SU-DHL-6 (cell line): ENCODE measurements at regions not wholly inside any gene's neighbourhood (a gene's known extent, or its start where the extent isn't known, plus 50 kb on each side); places are given as distances from the start of the nearest gene placed in this dataset.

Source experiments
- H2AFZ ChIP-seq: fragments of 200-600 bp; sonication (generic); 2 replicates; pipeline ENCODE4 v1.6.1; 2014; ENCODE audit warnings: low read depth, mild to moderate bottlenecking, moderate library complexity, mixed read lengths, antibody characterized with exemption, low read length; ENCODE audit not compliant: severe bottlenecking
- H3F3A ChIP-seq: fragments of 200-600 bp; shearing (Covaris generic); 2 replicates; pipeline ENCODE4 v1.6.0; 2016; ENCODE audit warnings: antibody characterized with exemption, mild to moderate bottlenecking; ENCODE audit not compliant: insufficient read depth
- H3K27ac ChIP-seq: fragments of 200-600 bp; sonication (generic); 2 replicates; pipeline ENCODE4 v1.5.1; 2016; ENCODE audit warnings: low read depth, mild to moderate bottlenecking, low read length, moderate library complexity, mixed read lengths
- H3K27me3 ChIP-seq: fragments of 200-600 bp; sonication (generic), shearing (Covaris generic); 2 replicates; pipeline ENCODE4 v1.6.0; 2014; ENCODE audit warnings: mild to moderate bottlenecking, low read length
- H3K36me3 ChIP-seq: fragments of 200-600 bp; sonication (generic); 2 replicates; pipeline ENCODE4 v1.6.1; 2014; ENCODE audit warnings: mild to moderate bottlenecking, low read length, mixed read lengths
- H3K4me2 ChIP-seq: fragments of 300-600, 200-600 bp; shearing (Covaris generic), sonication (generic); 2 replicates; pipeline ENCODE4 v1.6.0; 2014; ENCODE audit warnings: low read length, low read depth, mild to moderate bottlenecking; ENCODE audit not compliant: poor library complexity, severe bottlenecking
- H3K4me3 ChIP-seq: fragments of 200-600 bp; sonication (generic); 2 replicates; pipeline ENCODE4 v1.5.1; 2014; ENCODE audit warnings: antibody characterized with exemption, low read length, mild to moderate bottlenecking, mixed read lengths; ENCODE audit not compliant: insufficient read depth, poor library complexity, severe bottlenecking
- H3K79me2 ChIP-seq: fragments of 200-600 bp; sonication (generic); 2 replicates; pipeline ENCODE4 v1.6.1; 2014; ENCODE audit warnings: mild to moderate bottlenecking, low read length, moderate library complexity; ENCODE audit not compliant: insufficient read depth
- H3K9ac ChIP-seq: fragments of 200-600 bp; sonication (generic); 2 replicates; pipeline ENCODE4 v1.7.0; 2014; ENCODE audit warnings: mild to moderate bottlenecking, low read length
- H3K9me2 ChIP-seq: fragments of 200-600 bp; sonication (generic); replicated peaks from 2 replicates; pipeline ENCODE4 v1.6.1; 2014; ENCODE audit warnings: low read length; ENCODE audit not compliant: insufficient read depth
- H3K9me3 ChIP-seq: fragments of 200-600 bp; sonication (generic); 2 replicates; pipeline ENCODE4 v1.6.1; 2014; ENCODE audit warnings: low read length, mixed read lengths; ENCODE audit not compliant: insufficient read depth
- H4K20me1 ChIP-seq: fragments of 200-600 bp; sonication (generic); 2 replicates; pipeline ENCODE4 v1.6.1; 2014; ENCODE audit warnings: low read depth, mild to moderate bottlenecking, antibody characterized with exemption, low read length, moderate library complexity, mixed read lengths
- EZH2phosphoT487 ChIP-seq: fragments of 200-600 bp; sonication (generic), shearing (Covaris generic); conservative IDR thresholded peaks from 2 replicates; pipeline ENCODE4 v1.6.1; 2018; ENCODE audit warnings: mild to moderate bottlenecking, antibody characterized with exemption, low read length, moderate library complexity, mixed read lengths
- TF ChIP-seq, protein P1 (sequence below): fragments of 200-600 bp; sonication (generic); IDR thresholded peaks from one replicate; pipeline ENCODE4 v1.5.1; 2017; ENCODE audit warnings: antibody characterized with exemption, mild to moderate bottlenecking, low read length, moderate library complexity; ENCODE audit not compliant: insufficient read depth, poor library complexity, severe bottlenecking

DNA sequence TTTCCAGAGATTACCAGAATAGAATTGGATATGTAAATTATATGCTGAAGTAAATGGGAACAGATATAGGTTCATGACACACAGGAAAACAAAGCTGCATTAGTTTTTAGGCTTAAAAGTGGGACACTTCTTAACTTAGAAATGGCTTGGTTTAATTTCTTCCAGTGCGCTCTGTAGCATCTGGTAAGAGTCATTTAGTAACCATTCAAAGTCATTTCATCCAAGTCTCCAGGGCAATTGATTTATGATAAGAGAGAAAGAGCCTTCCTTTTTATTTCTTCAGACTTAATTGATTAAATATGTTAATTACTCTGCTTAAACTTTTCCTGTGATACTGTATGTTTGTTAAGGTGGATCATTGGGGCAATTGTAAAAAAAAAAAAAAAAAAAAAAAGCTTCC, 368.0 kb downstream of the DOK5 start:
- Histone ChIP-seq H3K9me3 (no peaks in the 10 kb centered on the region), H3K27me3 (no peaks in the 10 kb centered on the region), H3K9ac (no peak overlapping the region), H3F3A (no peaks in the 10 kb centered on the region), H2AFZ (no peak overlapping the region), H3K27ac (no peak overlapping the region), H3K36me3 (no peaks in the 10 kb centered on the region), H3K9me2 (no peaks in the 10 kb centered on the region), H3K4me2 (no peak overlapping the region), H4K20me1 (no peaks in the 10 kb centered on the region), H3K4me3 (no peak overlapping the region), H3K79me2 (no peaks in the 10 kb centered on the region)
- no peak for TF ChIP-seq EZH2phosphoT487
- TF ChIP-seq, protein P1, sequence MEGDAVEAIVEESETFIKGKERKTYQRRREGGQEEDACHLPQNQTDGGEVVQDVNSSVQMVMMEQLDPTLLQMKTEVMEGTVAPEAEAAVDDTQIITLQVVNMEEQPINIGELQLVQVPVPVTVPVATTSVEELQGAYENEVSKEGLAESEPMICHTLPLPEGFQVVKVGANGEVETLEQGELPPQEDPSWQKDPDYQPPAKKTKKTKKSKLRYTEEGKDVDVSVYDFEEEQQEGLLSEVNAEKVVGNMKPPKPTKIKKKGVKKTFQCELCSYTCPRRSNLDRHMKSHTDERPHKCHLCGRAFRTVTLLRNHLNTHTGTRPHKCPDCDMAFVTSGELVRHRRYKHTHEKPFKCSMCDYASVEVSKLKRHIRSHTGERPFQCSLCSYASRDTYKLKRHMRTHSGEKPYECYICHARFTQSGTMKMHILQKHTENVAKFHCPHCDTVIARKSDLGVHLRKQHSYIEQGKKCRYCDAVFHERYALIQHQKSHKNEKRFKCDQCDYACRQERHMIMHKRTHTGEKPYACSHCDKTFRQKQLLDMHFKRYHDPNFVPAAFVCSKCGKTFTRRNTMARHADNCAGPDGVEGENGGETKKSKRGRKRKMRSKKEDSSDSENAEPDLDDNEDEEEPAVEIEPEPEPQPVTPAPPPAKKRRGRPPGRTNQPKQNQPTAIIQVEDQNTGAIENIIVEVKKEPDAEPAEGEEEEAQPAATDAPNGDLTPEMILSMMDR: no peak

DNA sequence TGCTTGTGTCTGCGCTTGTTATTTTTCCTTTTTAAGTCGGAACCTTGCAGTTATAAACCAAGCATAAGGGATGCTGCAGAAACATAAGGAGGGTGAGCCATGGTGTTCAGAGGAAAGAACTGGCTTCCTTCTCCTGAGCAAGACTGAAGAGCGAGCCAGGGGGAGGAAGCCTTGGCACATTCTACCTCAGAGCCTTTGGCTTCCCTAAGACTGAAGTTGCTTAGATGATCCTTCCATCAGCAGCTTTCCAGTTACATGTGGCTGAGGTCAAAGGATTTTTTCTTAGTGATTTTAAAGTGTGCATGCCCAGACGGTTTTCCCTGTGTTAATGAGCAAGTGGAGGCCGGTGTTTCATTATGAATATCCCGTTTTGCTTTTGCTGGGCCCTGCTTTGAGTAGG, 363.8 kb downstream of the DOK5 start:
- Histone ChIP-seq H3K4me3 (no peak overlapping the region), H3K36me3 (no peaks in the 10 kb centered on the region), H2AFZ (no peak overlapping the region), H3K27me3 (no peaks in the 10 kb centered on the region), H3K79me2 (no peaks in the 10 kb centered on the region), H4K20me1 (no peaks in the 10 kb centered on the region), H3F3A (no peaks in the 10 kb centered on the region), H3K9ac (no peak overlapping the region), H3K27ac (no peak overlapping the region), H3K9me2 (no peaks in the 10 kb centered on the region), H3K4me2 (no peak overlapping the region), H3K9me3 (no peaks in the 10 kb centered on the region)
- TF ChIP-seq EZH2phosphoT487: no peak
- TF ChIP-seq, protein P1: no peak

DNA sequence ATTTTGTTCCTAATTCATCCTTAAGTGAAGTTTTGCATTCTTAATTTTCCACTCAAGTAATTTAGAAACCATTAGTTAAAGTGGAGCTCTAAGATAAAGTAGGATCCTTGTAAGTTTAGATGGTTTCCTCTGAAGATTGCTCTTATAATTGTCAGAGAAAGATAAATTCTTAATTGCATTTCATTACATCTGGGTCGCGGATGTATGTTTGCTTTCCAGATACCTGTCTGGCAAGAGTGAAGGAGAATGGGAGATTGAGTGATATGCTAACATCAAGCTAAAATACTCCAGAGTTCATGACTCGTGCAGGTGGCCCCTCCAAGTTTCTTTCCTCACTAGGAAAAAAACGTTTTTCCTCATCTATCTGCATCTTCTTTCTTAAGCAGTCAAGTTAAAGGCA, 361.8 kb downstream of the DOK5 start:
- Histone ChIP-seq H3F3A (no peaks in the 10 kb centered on the region), H3K9me2 (no peaks in the 10 kb centered on the region), H3K36me3 (no peaks in the 10 kb centered on the region), H2AFZ (no peak overlapping the region), H4K20me1 (no peaks in the 10 kb centered on the region), H3K9me3 (no peaks in the 10 kb centered on the region), H3K79me2 (no peaks in the 10 kb centered on the region), H3K27me3 (no peaks in the 10 kb centered on the region), H3K9ac (no peak overlapping the region), H3K27ac (no peak overlapping the region), H3K4me3 (no peak overlapping the region), H3K4me2 (no peak overlapping the region)
- TF ChIP-seq, protein P1: no peak
- no peak for TF ChIP-seq EZH2phosphoT487

DNA sequence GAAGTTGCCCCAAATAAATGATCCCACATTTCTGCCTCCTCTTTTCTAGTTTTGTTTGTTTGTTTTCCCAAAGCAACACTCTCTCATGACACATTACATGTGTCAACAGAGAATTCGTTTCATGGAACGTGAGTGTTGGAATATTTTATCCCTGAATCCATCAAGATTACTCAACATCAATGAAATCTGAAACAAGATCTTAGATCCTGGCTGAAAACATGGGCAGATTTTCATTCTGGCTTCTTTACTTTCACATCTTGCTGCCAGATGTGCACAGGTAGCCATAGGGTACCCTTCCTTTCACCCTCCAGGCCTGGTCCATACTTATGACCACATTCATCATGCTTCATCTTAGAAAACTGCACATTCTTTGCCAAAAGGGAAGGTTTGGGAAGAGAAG, 347.0 kb downstream of the DOK5 start:
- Histone ChIP-seq H3K9me2 (no peaks in the 10 kb centered on the region), H3K27ac (no peak overlapping the region), H3K36me3 (no peaks in the 10 kb centered on the region), H2AFZ (no peak overlapping the region), H3K9me3 (no peaks in the 10 kb centered on the region), H3F3A (no peaks in the 10 kb centered on the region), H3K4me3 (no peak overlapping the region), H3K79me2 (no peaks in the 10 kb centered on the region), H3K4me2 (no peak overlapping the region), H3K9ac (no peak overlapping the region), H4K20me1 (no peaks in the 10 kb centered on the region), H3K27me3 (no peaks in the 10 kb centered on the region)
- no peak for TF ChIP-seq EZH2phosphoT487
- TF ChIP-seq, protein P1: no peak
